ENCODE measurements at regions not wholly inside any gene's neighbourhood (a gene's known extent, or its start where the extent isn't known, plus 50 kb on each side); places are given as distances from the start of the nearest gene placed in this dataset.

- TF ChIP-seq CTCF (IDR thresholded peaks at IDR 0.05; ENCODE audit: low read length) (no peak), EZH2 (optimal IDR thresholded peaks at IDR 0.05; ENCODE audit: low read depth, low read length) (no peak)
Observed at GRCh38 chr21:26385721-26386120, 187.4 kb downstream of the CYYR1 start.
